ENCODE measurements at regions not wholly inside any gene's neighbourhood (a gene's known extent, or its start where the extent isn't known, plus 50 kb on each side); places are given as distances from the start of the nearest gene placed in this dataset.
A peak's percentile ranks its signal among the peaks of the same experiment; 100 is the strongest.

DNA sequence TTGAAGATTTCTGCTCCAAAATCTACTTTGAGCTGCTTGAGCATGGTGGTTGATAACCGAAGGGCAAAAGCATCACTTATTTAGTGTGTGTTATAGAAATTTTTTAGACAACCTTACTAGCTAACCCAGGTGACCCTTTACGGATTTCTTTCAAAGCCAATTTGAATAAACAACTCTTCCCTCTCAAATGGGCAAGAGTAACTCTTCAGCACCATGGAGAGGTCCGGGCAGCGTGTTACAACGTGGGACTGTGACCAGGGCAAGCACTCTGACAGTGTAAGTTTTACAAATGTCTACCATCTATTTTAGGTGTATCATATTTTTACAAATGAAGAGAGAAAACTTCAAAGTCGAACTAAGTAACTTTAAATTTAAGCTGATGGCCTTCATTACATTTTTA, 471.8 kb downstream of the MFSD1 start:
- Histone ChIP-seq H3K4me3 (ENCODE audit: low read depth, low read length) (no peak overlapping the region), H3K27ac (ENCODE audit: extremely low read depth, low read depth, low read length) (no peak overlapping the region), H3K36me3 (ENCODE audit: control insufficient read depth in 2 of 2, insufficient read depth in 1 of 2, low read length in 2 of 2) (no peaks in the 10 kb centered on the region), H3K4me1 (ENCODE audit: control insufficient read depth, insufficient read depth, low read length) (no peaks in the 10 kb centered on the region), H3K9me3 (ENCODE audit: control insufficient read depth, insufficient read depth, low read depth, low read length) (no peaks in the 10 kb centered on the region)
- POLR2A ChIA-PET, result no interaction called here
- TF ChIP-seq ZNF768 (tag by site-specific recombination; IDR thresholded peaks at IDR 0.05) (no peak), ZNF184 (tag by site-specific recombination; IDR thresholded peaks at IDR 0.05) (no peak), ZBTB8A (tag by site-specific recombination; IDR thresholded peaks at IDR 0.05) (no peak)
- TF ChIP-seq, protein P1, sequence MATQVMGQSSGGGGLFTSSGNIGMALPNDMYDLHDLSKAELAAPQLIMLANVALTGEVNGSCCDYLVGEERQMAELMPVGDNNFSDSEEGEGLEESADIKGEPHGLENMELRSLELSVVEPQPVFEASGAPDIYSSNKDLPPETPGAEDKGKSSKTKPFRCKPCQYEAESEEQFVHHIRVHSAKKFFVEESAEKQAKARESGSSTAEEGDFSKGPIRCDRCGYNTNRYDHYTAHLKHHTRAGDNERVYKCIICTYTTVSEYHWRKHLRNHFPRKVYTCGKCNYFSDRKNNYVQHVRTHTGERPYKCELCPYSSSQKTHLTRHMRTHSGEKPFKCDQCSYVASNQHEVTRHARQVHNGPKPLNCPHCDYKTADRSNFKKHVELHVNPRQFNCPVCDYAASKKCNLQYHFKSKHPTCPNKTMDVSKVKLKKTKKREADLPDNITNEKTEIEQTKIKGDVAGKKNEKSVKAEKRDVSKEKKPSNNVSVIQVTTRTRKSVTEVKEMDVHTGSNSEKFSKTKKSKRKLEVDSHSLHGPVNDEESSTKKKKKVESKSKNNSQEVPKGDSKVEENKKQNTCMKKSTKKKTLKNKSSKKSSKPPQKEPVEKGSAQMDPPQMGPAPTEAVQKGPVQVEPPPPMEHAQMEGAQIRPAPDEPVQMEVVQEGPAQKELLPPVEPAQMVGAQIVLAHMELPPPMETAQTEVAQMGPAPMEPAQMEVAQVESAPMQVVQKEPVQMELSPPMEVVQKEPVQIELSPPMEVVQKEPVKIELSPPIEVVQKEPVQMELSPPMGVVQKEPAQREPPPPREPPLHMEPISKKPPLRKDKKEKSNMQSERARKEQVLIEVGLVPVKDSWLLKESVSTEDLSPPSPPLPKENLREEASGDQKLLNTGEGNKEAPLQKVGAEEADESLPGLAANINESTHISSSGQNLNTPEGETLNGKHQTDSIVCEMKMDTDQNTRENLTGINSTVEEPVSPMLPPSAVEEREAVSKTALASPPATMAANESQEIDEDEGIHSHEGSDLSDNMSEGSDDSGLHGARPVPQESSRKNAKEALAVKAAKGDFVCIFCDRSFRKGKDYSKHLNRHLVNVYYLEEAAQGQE (tag by site-specific recombination; IDR thresholded peaks at IDR 0.05), result peak; percentile 93
- CTCF ChIA-PET, result interaction anchor here (0.7 to 1.6 kb wide), 2 partner anchors 9 to 508 kb away, joined by 3 to 4 read pairs; no protein-coding TSS in a partner anchor

DNA sequence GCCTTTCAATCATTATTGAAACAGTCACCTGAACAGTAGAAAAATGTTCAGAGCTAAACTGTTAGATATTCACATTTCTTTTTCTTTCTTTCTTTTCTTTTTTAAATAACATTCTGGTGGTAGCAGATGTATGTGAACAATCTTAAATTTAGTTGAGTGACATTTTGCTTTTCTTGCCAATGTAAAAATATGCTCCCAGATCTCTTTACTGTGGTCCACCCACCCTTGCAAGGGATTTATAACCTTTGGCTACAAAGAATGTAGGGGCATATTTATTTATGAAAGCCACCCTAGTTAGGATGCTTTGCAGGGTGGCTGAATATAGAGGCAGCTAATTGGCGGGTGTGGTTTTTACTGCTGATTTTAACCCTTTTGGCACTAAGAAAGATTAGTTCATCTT, 473.9 kb downstream of the MFSD1 start:
- H3K9me3 ChIP-seq (ENCODE audit: control insufficient read depth, insufficient read depth, low read depth, low read length), result no peaks in the 10 kb centered on the region

DNA sequence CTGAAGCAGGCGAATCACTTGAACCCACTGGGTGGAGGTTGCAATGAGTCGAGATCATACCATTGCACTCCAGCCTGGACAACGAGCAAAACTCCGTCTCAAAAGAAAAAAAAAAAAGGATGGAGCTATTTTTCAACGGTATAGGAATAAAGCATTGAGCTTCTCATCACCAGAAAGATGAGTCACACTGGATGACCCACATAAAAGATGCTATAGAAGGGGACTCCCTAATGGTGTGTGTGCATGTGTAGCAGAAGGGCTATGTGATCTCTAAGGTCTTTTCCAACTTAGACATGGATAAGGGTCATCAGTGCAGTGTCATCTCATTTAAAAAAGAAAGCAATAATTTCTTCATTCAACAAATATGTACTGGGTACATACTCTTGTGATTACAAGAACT, 476.0 kb downstream of the MFSD1 start:
- Histone ChIP-seq H3K36me3 (ENCODE audit: control insufficient read depth in 2 of 2, insufficient read depth in 1 of 2, low read length in 2 of 2) (no peaks in the 10 kb centered on the region), H3K4me1 (ENCODE audit: control insufficient read depth, insufficient read depth, low read length) (no peaks in the 10 kb centered on the region), H3K27ac (ENCODE audit: extremely low read depth, low read depth, low read length) (no peak overlapping the region), H3K9me3 (ENCODE audit: control insufficient read depth, insufficient read depth, low read depth, low read length) (no peaks in the 10 kb centered on the region), H3K4me3 (ENCODE audit: low read depth, low read length) (no peak overlapping the region)
- POLR2A ChIA-PET, result no interaction called here
- CTCF ChIA-PET, result interaction anchor here (0.6 to 1.5 kb wide), 5 partner anchors 17 to 551 kb away, joined by 3 to 6 read pairs (median 4); no protein-coding TSS in a partner anchor
- no peak for TF ChIP-seq KLF7 (tag by site-specific recombination; IDR thresholded peaks at IDR 0.05; ENCODE audit: borderline replicate concordance)
- no peak for TF ChIP-seq ZNF239 (tag by site-specific recombination; IDR thresholded peaks at IDR 0.05)
- TF ChIP-seq ZNF341 (tag by site-specific recombination; IDR thresholded peaks at IDR 0.05; ENCODE audit: low read depth), result no peak
- TF ChIP-seq, protein P2, sequence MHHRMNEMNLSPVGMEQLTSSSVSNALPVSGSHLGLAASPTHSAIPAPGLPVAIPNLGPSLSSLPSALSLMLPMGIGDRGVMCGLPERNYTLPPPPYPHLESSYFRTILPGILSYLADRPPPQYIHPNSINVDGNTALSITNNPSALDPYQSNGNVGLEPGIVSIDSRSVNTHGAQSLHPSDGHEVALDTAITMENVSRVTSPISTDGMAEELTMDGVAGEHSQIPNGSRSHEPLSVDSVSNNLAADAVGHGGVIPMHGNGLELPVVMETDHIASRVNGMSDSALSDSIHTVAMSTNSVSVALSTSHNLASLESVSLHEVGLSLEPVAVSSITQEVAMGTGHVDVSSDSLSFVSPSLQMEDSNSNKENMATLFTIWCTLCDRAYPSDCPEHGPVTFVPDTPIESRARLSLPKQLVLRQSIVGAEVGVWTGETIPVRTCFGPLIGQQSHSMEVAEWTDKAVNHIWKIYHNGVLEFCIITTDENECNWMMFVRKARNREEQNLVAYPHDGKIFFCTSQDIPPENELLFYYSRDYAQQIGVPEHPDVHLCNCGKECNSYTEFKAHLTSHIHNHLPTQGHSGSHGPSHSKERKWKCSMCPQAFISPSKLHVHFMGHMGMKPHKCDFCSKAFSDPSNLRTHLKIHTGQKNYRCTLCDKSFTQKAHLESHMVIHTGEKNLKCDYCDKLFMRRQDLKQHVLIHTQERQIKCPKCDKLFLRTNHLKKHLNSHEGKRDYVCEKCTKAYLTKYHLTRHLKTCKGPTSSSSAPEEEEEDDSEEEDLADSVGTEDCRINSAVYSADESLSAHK (tag by site-specific recombination; IDR thresholded peaks at IDR 0.05), result no peak
- no peak for TF ChIP-seq ZNF623 (tag by site-specific recombination; IDR thresholded peaks at IDR 0.05)
- TF ChIP-seq ZNF837 (tag by site-specific recombination; IDR thresholded peaks at IDR 0.05), result no peak
- TF ChIP-seq ZNF560 (tag by site-specific recombination; IDR thresholded peaks at IDR 0.05; ENCODE audit: borderline replicate concordance), result no peak
- no peak for TF ChIP-seq ZNF10 (tag by site-specific recombination; IDR thresholded peaks at IDR 0.05)
- TF ChIP-seq KLF1 (tag by site-specific recombination; IDR thresholded peaks at IDR 0.05), result no peak
- no peak for TF ChIP-seq ZNF112 (tag by site-specific recombination; IDR thresholded peaks at IDR 0.05)
- TF ChIP-seq ZNF830 (tag by site-specific recombination; IDR thresholded peaks at IDR 0.05; ENCODE audit: low read depth), result no peak
- TF ChIP-seq ZNF221 (tag by site-specific recombination; IDR thresholded peaks at IDR 0.05; ENCODE audit: borderline replicate concordance), result no peak
- no peak for TF ChIP-seq ZSCAN23 (tag by site-specific recombination; IDR thresholded peaks at IDR 0.05)

More for the DNA sequence above, 473.9 kb downstream of the MFSD1 start:
- ChIA-PET POLR2A (no interaction called here), CTCF (interaction anchor here (2.1 kb wide), 1 partner anchor 9 kb away, joined by 6 read pairs; no protein-coding TSS in a partner anchor)
- no peak overlapping the region for H3K4me3 ChIP-seq (ENCODE audit: low read depth, low read length)
- H3K27ac ChIP-seq (ENCODE audit: extremely low read depth, low read depth, low read length), result no peak overlapping the region
- TF ChIP-seq ZNF626 (tag by site-specific recombination; IDR thresholded peaks at IDR 0.05) (no peak), ZNF623 (tag by site-specific recombination; IDR thresholded peaks at IDR 0.05) (no peak), ZNF24 (tag by site-specific recombination; IDR thresholded peaks at IDR 0.05) (no peak), ZNF266 (tag by site-specific recombination; IDR thresholded peaks at IDR 0.05; ENCODE audit: low read depth) (no peak), KLF16 (tag by site-specific recombination; IDR thresholded peaks at IDR 0.05) (no peak), ZNF76 (tag by site-specific recombination; IDR thresholded peaks at IDR 0.05; ENCODE audit: borderline replicate concordance, low read depth) (no peak), ZNF473 (tag by site-specific recombination; IDR thresholded peaks at IDR 0.05) (no peak), ZNF350 (tag by site-specific recombination; IDR thresholded peaks at IDR 0.05) (no peak)
- TF ChIP-seq, protein P3, sequence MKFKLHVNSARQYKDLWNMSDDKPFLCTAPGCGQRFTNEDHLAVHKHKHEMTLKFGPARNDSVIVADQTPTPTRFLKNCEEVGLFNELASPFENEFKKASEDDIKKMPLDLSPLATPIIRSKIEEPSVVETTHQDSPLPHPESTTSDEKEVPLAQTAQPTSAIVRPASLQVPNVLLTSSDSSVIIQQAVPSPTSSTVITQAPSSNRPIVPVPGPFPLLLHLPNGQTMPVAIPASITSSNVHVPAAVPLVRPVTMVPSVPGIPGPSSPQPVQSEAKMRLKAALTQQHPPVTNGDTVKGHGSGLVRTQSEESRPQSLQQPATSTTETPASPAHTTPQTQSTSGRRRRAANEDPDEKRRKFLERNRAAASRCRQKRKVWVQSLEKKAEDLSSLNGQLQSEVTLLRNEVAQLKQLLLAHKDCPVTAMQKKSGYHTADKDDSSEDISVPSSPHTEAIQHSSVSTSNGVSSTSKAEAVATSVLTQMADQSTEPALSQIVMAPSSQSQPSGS (tag by site-specific recombination; IDR thresholded peaks at IDR 0.05; ENCODE audit: low read depth), result no peak
- TF ChIP-seq, protein P4, sequence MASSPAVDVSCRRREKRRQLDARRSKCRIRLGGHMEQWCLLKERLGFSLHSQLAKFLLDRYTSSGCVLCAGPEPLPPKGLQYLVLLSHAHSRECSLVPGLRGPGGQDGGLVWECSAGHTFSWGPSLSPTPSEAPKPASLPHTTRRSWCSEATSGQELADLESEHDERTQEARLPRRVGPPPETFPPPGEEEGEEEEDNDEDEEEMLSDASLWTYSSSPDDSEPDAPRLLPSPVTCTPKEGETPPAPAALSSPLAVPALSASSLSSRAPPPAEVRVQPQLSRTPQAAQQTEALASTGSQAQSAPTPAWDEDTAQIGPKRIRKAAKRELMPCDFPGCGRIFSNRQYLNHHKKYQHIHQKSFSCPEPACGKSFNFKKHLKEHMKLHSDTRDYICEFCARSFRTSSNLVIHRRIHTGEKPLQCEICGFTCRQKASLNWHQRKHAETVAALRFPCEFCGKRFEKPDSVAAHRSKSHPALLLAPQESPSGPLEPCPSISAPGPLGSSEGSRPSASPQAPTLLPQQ (tag by site-specific recombination; IDR thresholded peaks at IDR 0.05), result no peak
- H3K4me1 ChIP-seq (ENCODE audit: control insufficient read depth, insufficient read depth, low read length), result no peaks in the 10 kb centered on the region
- no peaks in the 10 kb centered on the region for H3K36me3 ChIP-seq (ENCODE audit: control insufficient read depth in 2 of 2, insufficient read depth in 1 of 2, low read length in 2 of 2)

Measured in HEK293 (cell line).